HuH-7 (cell line): ENCODE measurements at regions not wholly inside any gene's neighbourhood (a gene's known extent, or its start where the extent isn't known, plus 50 kb on each side); places are given as distances from the start of the nearest gene placed in this dataset.
A peak's percentile ranks its signal among the peaks of the same experiment; 100 is the strongest.

Experiments used
- DNase-seq: peaks from one replicate; pipeline ENCODE4 v3.0.0; 2011; ENCODE audit warnings: low spot score

DNA sequence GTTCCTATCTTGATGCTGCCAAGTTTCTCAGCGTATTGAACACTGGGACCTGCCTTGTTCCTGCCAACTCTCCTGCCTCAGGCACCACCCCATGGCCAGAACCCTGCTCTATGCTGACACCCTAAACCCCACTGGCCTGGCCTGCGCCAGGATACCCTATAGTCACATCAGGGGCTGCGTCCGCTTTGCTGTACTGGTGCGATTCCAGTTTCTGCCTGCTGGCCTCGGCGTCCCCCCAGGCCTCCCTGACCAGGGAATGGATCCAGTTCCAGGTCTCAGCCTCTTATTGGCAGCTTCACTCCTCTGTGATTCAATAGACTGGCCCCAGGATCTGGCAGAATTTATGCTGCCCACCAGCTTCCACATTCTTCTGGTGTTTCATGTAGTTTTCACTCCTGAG is 55.0 kb downstream of the GPR6 start:
- no peak for DNase-seq

DNA sequence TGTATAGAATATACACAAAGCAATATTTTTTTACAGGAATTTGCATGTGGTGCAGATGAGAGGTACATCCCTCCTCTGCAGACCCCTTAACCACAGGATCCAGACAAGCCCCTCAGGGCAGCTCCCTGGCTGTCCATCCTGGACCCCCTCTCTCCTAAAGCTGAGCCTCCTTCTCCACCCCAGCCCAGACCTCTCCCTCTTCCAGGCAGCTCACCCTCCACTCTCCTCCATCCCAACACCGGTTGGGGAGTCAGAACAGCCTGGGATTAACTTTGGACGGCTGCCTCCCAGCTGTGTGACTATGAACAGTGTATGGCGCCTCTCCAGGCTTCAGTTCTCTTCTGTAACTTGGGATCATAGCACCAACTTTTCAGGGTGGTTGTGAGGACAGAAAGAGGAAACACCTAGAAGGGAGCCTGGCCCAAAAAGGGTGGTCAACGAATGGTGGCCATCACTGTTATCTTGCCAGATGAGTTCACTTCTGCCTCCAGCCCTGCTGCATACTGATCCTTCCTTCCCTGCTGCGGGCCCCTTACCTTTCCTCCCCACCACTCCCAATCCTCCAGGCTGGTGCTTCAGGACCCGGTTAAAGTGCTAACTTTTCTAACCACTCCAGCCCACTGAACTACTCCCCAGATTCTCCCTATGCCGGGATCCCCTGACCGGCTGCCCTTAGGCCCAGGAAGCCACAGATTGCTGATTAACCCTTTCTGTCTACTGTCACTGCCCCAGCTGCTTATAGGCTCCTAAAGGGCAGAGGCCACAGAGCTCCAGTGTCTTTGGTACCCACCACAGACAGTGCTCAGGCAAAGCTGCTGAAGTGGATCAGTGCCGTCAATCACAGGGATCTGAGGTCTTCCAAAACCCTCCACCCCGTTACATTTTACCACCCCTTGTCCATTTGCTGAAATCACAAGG is 55.9 kb downstream of the GPR6 start:
- DNase-seq, result no peak

DNA sequence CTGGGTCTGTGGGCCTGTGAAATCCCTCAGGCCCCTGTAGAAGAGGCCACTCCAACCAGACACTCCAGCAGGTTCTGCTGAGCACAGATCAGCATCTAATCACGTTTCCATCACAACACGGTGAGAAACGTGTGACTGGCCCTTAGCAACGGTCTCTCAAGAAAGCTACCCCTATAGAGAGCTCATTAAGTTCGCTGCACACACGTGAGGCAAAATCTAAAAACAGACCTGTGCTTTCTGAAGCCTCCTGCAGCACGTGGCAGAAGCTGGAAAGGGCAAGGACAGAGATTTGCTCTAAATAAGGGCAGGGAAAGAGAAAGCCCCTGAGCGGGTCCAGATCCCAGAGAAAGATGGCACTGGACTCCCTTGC is 56.5 kb downstream of the GPR6 start:
- no peak for DNase-seq

DNA sequence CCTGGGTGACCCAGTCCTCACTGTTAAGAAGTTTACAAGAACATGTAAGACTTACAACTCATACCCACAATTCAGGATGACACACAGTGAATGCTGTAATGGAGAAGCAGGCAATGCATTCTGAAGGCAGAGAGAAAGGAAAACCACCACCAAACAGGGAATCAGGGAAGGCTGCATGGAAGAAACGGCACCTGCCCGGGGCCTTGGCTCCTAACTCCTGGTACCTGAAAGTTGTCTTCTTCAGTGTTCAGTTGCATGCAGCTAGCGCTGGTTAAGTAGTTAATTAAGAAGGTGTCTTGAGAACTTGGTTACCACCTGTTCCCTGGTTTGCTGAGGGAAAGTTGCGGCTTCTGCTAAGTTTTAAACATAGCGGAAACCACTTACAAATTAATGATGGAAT is 57.2 kb downstream of the GPR6 start:
- no peak for DNase-seq

DNA sequence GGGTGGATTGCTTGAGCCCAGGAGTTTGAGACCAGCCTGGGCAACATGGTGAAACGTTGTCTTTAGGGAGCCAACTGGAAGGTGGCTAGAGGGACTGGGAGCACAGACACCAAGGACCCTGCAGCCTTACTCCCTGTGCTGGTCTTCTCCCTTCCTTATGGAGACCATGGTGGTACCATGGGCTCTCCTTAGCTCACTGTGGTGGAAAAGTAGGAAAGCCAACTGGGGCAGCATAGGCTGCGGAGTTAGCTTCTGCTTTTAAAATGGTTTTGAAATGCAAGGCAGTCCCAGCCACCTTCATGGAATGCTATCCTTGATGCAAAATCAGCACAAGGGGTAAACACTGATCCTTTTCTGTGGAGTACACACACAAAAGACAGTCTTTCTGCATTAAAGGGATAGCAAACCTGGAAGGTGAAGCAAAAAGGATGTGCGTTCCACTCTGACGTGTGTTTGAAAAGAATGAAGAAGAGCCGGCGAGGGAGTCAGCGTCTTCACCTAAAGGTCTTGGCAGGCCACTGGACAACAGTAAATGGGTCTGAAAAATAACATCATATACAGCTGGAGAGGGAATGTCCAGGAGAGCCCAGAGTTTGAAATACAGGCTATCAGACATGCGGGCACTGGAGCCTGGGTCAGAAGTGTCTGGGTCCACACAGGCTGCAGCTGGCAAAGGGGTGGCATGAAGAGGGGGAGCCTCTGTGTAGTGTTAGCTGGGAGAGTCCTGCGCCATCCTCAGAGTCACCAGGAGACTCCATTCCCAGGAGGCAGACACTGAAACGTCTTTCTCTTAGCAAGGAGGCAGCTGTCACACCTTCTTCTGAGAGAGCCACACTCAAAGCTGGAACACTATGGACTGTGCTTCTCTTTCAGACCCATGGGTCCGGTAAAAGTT is 58.5 kb downstream of the GPR6 start:
- DNase-seq, result no peak

DNA sequence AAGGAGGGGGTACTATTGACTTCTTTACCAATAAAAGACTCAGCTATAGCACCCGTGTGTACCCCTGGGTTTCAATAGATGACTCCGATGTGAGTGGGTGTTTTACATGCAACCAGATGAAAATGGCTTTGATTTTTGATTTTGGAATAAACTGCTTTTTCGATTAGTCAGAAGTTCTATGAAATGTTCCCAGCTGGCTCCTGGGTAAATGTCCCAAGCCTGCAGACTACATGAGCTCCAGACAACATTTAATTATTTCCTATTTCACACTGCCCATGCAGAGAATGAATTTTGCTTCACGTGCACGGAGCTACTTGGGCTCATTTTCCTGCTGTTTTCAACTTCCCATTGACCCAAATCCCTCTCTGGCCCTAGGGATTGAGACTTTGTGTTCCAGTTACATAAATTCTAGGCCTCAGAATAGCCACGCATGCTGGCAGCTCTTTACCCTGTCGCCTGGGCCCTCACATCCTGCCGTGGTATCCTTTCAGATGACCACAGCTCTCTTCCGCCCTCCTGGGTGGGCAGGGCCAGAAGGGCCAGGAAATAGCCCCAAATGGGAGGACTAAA is 59.7 kb downstream of the GPR6 start:
- no peak for DNase-seq

DNA sequence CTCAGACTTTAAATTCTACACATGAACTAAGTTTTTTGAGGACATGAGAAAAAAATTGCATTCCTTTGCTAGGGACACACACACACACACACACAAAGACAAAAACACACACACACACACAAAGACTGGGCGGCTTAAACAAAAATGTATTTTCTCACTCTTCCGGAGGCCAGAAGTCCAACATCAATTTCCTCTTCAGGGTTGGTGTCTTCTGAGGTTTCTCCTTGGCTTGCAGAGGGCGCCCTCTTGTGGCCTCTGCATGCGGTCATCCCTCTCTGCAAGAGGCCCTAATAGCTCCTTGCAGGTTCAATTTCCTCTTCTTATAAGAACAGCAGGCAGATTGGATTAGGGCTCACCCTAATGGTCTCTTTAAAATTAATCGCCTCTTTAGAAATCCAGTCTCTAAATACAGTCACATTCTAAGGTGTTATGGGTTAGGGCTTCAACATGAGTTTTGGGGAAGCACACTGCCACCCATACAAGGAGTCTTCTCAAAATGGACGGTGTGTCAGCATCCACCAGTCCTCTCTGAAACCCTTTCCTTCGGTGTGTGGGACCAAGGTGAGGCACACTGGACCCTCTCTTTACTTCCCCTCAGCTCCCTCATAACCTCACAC is 61.4 kb downstream of the GPR6 start:
- peak; percentile 68 for DNase-seq

DNA sequence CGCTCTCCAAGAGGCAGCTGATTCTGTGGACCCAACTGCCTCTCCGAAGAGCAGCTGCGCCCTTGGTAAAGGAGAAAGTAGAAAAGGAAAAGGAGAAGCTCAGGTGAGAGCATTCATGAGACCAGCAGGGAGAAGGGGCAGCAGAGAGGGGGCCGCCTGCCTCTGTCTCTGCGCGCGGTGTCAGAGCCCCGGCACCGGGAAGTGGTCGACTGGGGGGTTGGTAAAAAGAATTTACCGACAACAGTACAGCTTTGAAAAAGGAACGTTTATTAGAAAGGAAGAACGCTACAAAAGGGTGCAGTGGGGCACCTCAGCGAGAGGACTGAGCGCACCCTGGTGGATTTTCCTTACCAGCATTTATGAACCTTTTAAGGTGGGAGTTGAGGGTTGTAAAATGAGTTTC is 61.9 kb downstream of the GPR6 start:
- peak; percentile 31 for DNase-seq

DNA sequence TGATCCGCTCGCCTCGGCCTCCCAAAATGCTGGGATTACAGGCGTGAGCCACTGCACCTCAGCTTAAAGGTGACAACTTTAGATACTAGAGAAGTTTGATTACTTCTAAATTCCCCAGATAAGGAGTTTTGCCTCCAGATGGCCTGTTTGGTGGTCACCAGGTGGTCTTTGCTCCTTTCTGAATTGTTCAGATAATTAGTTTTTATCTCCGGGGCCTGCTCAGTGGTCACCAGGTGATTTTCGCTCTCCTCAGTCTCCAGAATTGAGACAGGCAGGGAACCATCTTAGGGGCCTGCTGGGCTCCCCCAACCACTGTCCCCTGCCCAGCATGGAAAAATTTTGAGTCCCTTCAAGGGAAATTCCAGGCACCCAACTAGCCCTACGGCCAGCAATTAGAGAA is 62.6 kb downstream of the GPR6 start:
- DNase-seq, result no peak

DNA sequence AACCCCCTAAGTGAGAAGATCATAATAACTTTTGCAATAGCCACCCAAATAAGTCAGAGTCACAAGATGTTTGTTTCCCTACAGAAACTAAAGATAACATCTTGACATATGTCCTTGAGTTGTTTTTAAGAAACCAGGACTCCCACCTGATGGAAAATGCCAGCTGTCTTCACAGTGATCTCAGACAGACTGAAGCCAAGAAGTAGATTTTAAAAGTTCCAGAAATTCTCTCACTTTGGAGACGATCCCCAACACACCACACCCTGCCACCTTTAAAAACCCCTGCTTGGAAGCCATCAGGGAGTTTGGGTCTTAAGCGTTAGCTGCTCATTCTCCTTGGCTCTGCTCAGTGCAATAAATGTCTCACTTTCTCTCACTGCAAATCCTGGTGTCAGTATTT is 63.0 kb downstream of the GPR6 start:
- no peak for DNase-seq

DNA sequence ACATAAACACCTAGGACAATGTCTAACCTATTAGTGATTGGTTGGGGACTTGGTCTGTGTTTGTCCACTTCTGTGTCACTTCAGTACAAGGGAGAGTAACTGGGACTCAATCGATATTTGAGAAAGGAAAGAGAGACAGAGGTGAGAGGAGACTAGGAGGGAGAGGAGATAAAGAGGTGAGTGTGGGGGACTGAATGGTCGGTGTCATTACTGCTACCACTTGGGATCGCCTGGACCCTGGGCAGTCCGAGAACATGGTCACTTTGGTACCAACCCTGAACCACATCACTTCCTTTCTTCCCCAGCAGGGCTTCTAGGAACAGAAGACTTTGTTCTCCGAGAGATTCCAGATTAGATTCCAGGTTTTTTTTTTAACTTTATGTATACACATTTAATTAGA is 63.7 kb downstream of the GPR6 start:
- DNase-seq, result no peak

DNA sequence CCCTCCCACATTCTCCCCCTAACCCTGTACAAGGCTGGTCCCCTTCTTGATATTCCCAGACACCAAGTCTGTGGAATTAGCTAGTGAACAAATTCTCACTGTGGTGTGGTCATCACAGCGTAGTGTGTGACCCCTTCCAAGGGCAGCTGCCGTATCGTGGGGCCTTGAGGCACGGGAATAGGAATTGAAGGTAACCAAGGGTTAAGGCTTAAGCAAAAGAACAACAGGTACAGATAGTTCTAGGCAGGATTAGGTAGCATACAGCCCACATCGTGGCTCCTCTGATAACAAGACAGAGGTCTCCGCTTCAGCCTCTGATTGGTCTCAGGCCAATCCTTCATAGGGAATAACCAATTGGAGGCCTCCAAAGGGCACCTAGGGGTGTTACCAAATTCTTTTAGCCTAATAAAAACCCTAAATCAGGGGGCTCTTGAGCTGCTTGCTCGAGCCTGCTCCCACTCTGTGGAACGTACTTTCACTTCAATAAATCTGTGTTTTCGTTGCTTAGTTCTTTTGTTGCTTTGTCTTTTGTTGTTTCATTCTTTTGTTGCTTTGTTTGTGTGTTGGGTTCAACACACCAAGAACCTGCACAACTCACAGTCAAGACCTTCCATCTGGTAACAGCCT is 64.7 kb downstream of the GPR6 start:
- no peak for DNase-seq

DNA sequence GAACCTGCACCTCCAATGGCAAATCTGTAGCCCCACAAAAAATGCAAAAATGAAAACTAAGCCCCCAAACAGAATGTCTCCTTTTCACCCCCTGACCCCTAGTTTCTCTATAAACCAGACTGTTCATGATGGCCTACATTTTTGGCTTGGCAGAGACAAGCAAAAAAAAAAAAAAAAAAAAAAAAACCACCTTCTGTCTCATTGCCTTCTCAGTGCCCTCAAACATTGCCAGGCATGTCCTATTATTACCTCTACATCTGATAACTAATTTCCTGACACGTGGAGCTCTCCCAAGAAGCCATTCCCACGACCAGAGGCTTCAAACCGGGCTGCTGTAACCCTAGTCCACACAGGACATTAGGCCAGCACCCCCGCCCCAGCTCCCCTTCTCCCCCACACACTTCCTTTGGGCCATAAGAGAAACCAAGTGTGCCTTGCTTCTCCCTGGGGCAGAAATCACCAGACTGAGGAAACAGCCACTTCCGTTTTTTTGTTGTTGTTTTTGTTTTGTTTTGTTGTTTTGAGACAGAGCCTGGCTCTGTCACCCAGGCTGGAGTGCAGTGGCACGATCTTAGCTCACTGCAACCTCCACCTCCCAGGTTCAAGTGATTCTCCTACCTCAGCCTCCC is 65.4 kb downstream of the GPR6 start:
- DNase-seq, result no peak

DNA sequence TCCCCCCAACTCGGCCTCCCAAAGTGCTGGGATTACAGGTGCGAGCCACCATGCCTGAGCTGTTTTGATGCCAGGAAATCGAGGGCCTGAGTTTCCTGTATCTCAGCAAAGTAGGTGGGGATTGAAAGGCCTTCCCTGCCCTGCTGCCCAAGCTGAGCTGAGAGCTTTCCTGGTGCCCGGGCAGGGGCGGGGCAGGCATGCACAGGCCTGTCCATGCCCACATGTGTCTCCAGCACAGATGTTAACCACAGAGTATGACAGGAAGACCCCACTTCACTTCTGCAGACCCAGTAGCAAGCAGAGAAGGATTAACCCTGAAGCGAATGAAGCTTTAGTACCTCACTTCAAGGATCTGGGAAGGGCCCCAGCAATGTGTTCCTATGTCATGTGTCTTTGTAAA is 66.0 kb downstream of the GPR6 start:
- DNase-seq, result no peak

DNA sequence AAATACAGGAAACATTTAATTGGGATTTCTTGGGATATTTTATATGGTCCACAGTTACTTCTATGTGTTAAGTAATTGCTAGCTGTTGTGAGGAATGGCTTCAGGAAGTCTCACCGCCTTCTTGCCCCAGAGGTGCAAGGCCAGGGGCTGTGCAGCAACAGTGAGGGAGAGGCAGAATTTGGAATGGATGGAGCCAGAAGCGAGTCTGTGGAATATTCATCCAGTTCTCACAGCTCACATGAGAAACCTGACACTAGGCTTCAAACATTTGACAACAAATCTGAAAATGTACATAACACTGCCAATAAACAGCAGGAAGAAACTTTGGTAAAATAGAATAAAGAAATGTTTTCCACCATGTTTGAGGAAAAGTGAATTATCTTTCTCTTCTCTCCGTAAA is 66.5 kb downstream of the GPR6 start:
- DNase-seq, result no peak

DNA sequence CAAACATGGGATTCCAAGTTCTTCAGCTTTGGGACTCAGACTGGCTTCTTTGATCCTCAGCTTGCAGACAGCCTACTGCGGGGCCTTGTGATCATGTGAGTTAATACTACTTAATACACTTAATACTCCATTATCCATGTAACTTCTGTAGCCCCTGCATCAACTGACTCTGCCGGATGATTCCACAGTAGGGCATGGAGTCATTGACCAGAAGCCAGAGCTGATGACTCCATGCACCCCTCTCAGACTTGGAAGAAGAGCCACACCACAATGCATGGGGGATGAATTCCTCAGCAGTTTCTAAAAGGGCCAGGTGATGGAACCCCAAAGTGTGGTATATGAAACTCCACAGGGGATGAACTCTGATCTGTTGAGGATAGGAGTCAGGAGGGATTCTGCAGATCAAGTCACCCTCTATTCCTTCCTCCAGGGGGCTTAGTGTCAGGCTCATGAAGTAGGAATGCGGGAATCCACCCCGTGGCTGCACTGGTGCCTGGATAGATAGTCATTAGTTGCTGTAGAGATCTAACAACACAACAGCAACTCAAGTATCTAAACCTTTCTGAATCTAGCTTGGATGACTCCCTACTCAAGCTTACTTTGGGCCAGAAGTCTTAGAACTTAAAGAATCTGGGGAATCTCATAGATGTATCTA is 70.2 kb downstream of the GPR6 start:
- DNase-seq, result no peak

DNA sequence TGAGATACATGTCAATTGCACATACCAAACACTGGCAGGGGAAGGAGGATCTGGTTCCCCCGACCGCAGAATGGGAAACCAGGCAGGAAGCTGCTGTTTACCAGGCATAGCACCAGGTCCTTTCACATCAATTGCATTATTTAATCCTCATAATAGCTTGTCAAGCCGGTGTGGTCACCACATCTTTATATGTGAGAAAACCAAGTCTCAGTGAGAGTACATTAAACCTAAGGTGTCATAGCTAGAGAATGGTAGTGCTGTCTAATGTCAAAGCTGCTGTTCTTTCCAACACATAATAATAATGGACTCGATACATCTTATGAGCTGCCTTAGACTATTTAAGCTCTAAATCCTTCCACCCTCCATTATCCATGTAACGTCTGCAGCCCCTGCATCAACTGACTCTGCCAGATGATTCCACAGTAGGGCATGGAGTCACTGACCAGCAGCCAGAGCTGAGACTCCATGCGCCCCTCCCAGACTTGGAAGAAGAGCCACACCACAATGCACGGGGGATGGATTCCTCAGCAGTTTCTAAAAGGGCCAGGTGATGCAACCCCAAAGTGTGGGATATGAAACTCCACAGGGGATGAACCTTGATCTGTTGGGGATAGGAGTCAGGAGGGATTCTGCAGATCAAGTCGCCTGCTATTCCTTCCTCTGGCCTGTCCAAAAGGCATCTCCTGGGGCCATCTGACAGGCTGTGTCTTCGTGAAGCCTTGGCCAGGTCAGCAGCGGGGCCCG is 71.8 kb downstream of the GPR6 start:
- DNase-seq, result no peak
